ENCODE measurements at regions not wholly inside any gene's neighbourhood (a gene's known extent, or its start where the extent isn't known, plus 50 kb on each side); places are given as distances from the start of the nearest gene placed in this dataset.

DNA sequence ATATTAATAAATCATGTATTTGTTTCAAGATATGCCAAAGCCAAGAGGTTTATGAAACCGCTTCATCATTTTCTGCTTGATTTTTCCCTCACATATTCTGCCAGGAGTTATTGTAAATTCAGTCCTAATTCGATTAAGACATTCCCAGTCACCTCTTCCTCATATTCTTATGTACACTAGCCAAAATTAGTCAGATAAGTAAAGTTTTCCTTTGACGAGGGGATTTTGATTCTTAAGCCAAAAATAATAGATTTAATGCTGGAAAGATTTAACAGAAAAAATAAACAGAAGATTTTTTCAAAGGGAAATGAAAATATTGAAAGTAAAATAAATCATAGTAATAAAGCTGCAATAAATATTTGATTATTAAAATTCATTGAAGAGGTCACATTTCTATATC, 51.0 kb upstream of the VEGFC start:
- no peaks in the 10 kb centered on the region for H3K4me1 ChIP-seq
- no peaks in the 10 kb centered on the region for H3K27me3 ChIP-seq (ENCODE audit: control insufficient read depth, insufficient read depth, low read length)
- TF ChIP-seq, protein P1, sequence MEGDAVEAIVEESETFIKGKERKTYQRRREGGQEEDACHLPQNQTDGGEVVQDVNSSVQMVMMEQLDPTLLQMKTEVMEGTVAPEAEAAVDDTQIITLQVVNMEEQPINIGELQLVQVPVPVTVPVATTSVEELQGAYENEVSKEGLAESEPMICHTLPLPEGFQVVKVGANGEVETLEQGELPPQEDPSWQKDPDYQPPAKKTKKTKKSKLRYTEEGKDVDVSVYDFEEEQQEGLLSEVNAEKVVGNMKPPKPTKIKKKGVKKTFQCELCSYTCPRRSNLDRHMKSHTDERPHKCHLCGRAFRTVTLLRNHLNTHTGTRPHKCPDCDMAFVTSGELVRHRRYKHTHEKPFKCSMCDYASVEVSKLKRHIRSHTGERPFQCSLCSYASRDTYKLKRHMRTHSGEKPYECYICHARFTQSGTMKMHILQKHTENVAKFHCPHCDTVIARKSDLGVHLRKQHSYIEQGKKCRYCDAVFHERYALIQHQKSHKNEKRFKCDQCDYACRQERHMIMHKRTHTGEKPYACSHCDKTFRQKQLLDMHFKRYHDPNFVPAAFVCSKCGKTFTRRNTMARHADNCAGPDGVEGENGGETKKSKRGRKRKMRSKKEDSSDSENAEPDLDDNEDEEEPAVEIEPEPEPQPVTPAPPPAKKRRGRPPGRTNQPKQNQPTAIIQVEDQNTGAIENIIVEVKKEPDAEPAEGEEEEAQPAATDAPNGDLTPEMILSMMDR (IDR thresholded peaks at IDR 0.05): no peak
- no peak overlapping the region for H3K9ac ChIP-seq
- H3K9me3 ChIP-seq (ENCODE audit: control insufficient read depth, low read length): no peaks in the 10 kb centered on the region
- no peak overlapping the region for H2AFZ ChIP-seq
- no peak overlapping the region for H3K4me3 ChIP-seq (ENCODE audit: low read depth, low read length)
- no peak overlapping the region for H3K4me2 ChIP-seq (ENCODE audit: low read length)
- no peaks in the 10 kb centered on the region for H3K79me2 ChIP-seq
- H3K27ac ChIP-seq: no peak overlapping the region
- no peaks in the 10 kb centered on the region for H3K36me3 ChIP-seq (ENCODE audit: control insufficient read depth, insufficient read depth, low read length)

DNA sequence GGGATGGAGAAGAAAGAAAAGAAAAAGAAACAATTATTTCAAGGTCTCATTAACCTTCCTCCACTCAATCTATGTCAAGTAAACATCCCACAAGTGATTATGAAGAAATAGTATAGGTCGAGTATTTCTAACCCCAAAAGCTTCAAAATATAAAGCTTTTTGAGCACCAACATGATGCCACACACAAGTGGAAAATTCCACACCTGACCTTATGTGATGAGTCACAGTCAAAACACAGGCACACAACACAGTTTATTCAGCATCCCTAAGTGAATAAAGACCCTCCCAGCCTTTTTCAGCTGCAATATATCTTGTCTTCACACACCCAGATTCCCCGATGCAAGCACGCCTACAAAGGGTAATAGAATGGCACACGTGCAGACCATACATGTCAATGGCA, 51.7 kb upstream of the VEGFC start:
- no peaks in the 10 kb centered on the region for H3K4me1 ChIP-seq
- no peak overlapping the region for H3K9ac ChIP-seq
- H3K27ac ChIP-seq: no peak overlapping the region
- H3K4me3 ChIP-seq (ENCODE audit: low read depth, low read length): no peak overlapping the region
- H3K4me2 ChIP-seq (ENCODE audit: low read length): no peak overlapping the region
- H3K36me3 ChIP-seq (ENCODE audit: control insufficient read depth, insufficient read depth, low read length): no peaks in the 10 kb centered on the region
- H3K27me3 ChIP-seq (ENCODE audit: control insufficient read depth, insufficient read depth, low read length): no peaks in the 10 kb centered on the region
- H2AFZ ChIP-seq: no peak overlapping the region
- H3K79me2 ChIP-seq: no peaks in the 10 kb centered on the region
- no peaks in the 10 kb centered on the region for H3K9me3 ChIP-seq (ENCODE audit: control insufficient read depth, low read length)
- TF ChIP-seq, protein P1 (IDR thresholded peaks at IDR 0.05): no peak

GRCh38 chr4:176845636-176846035, 52.9 kb upstream of the VEGFC start:
- H3K4me3 ChIP-seq (ENCODE audit: low read depth, low read length): no peak overlapping the region
- H3K27ac ChIP-seq: no peak overlapping the region
- TF ChIP-seq, protein P1 (IDR thresholded peaks at IDR 0.05): no peak
- no peaks in the 10 kb centered on the region for H3K4me1 ChIP-seq
- no peaks in the 10 kb centered on the region for H3K36me3 ChIP-seq (ENCODE audit: control insufficient read depth, insufficient read depth, low read length)
- no peaks in the 10 kb centered on the region for H3K27me3 ChIP-seq (ENCODE audit: control insufficient read depth, insufficient read depth, low read length)
- no peak overlapping the region for H2AFZ ChIP-seq
- no peak overlapping the region for H3K9ac ChIP-seq
- no peaks in the 10 kb centered on the region for H3K79me2 ChIP-seq
- H3K4me2 ChIP-seq (ENCODE audit: low read length): no peak overlapping the region
- no peaks in the 10 kb centered on the region for H3K9me3 ChIP-seq (ENCODE audit: control insufficient read depth, low read length)

GRCh38 chr4:176849076-176849475, 56.4 kb upstream of the VEGFC start:
- no peaks in the 10 kb centered on the region for H3K36me3 ChIP-seq (ENCODE audit: control insufficient read depth, insufficient read depth, low read length)
- no peak overlapping the region for H3K9ac ChIP-seq
- H3K4me1 ChIP-seq: no peaks in the 10 kb centered on the region
- H3K79me2 ChIP-seq: no peaks in the 10 kb centered on the region
- no peak overlapping the region for H3K27ac ChIP-seq
- TF ChIP-seq, protein P1 (IDR thresholded peaks at IDR 0.05): no peak
- H2AFZ ChIP-seq: no peak overlapping the region
- no peaks in the 10 kb centered on the region for H3K9me3 ChIP-seq (ENCODE audit: control insufficient read depth, low read length)
- no peak overlapping the region for H3K4me3 ChIP-seq (ENCODE audit: low read depth, low read length)
- H3K4me2 ChIP-seq (ENCODE audit: low read length): no peak overlapping the region
- no peaks in the 10 kb centered on the region for H3K27me3 ChIP-seq (ENCODE audit: control insufficient read depth, insufficient read depth, low read length)

- Histone ChIP-seq H3K4me3 (ENCODE audit: low read depth, low read length) (no peak overlapping the region), H3K9ac (no peak overlapping the region), H3K4me1 (no peaks in the 10 kb centered on the region), H3K36me3 (ENCODE audit: control insufficient read depth, insufficient read depth, low read length) (no peaks in the 10 kb centered on the region), H3K27ac (no peak overlapping the region), H2AFZ (no peak overlapping the region), H3K4me2 (ENCODE audit: low read length) (no peak overlapping the region), H3K79me2 (no peaks in the 10 kb centered on the region), H3K9me3 (ENCODE audit: control insufficient read depth, low read length) (no peaks in the 10 kb centered on the region), H3K27me3 (ENCODE audit: control insufficient read depth, insufficient read depth, low read length) (no peaks in the 10 kb centered on the region)
- TF ChIP-seq, protein P1 (IDR thresholded peaks at IDR 0.05): no peak
Measured at GRCh38 chr4:176850436-176850835, 57.7 kb upstream of the VEGFC start.

Measured in parathyroid adenoma (tissue), 2 donors.